Psoas muscle (tissue), 7 donors: ENCODE measurements at regions not wholly inside any gene's neighbourhood (a gene's known extent, or its start where the extent isn't known, plus 50 kb on each side); places are given as distances from the start of the nearest gene placed in this dataset.
A peak's percentile ranks its signal among the peaks of the same experiment; 100 is the strongest.
"Not testable (repeated sequence)": the region's sequence is repeated elsewhere in the genome, so short reads cannot be mapped to it uniquely, and the experiment has no call there.

Experiments
- ATAC-seq, 4 donors: fragments of 200-7000 bp; cut with Tn5 transposase; one replicate each; pipeline ENCODE4 v1.9.1; 2020; ENCODE audit warnings: moderate library complexity in 3 of 4, mild to moderate bottlenecking in 2 of 4
- DNase-seq, 2 donors: peaks; one replicate each; pipeline ENCODE4 v3.0.0-alpha.2; 2020
- H3K27ac ChIP-seq: fragments of 200-600 bp; one replicate; pipeline ENCODE4 v1.8.0; 2022
- H3K27me3 ChIP-seq, 3 donors: fragments of 200-600 bp in 1 of 3; one replicate each; pipeline versions ENCODE4 v1.6.1 to v1.8.0; 2013 to 2022; ENCODE audit warnings: low read length in 2 of 3, mild to moderate bottlenecking in 2 of 3, moderate library complexity in 1 of 3; ENCODE audit not compliant: insufficient read depth in 3 of 3
- H3K36me3 ChIP-seq, 2 donors: fragments of 200-600 bp in 1 of 2; one replicate each; pipeline versions ENCODE4 v1.6.1 to v1.8.0; 2013 to 2022; ENCODE audit warnings: low read depth in 1 of 2, mild to moderate bottlenecking in 1 of 2, moderate library complexity in 1 of 2; ENCODE audit not compliant: insufficient read depth in 1 of 2
- H3K4me1 ChIP-seq: fragments of 200-600 bp; one replicate; pipeline ENCODE4 v1.8.0; 2022
- H3K4me3 ChIP-seq: fragments of 200-600 bp; one replicate; pipeline ENCODE4 v1.8.0; 2022; ENCODE audit warnings: mild to moderate bottlenecking
- H3K9me3 ChIP-seq: fragments of 200-600 bp; one replicate; pipeline ENCODE4 v1.8.0; 2022
- CTCF ChIP-seq: fragments of 200-600 bp; IDR thresholded peaks from one replicate; pipeline ENCODE4 v1.8.0; 2022; ENCODE audit warnings: antibody characterized with exemption
- WGBS, 3 donors: extraction: QIAGEN DNeasy Blood & Tissue Kit; methylation state at CpG; one replicate each; pipeline versions ENCODE4 v1.1.6 to v1.1.7; 2013; 5-methylcytosine and 5-hydroxymethylcytosine counted together
- intact Hi-C, 2 donors: fragments of 100-400 bp; cut with DNase I; formaldehyde crosslinking; loops; one replicate each; pipeline versions ENCODE4 v1.11.0 to v1.14.2; 2022
- donor health status: healthy with polysubstance abuse.
- donor health status: DM: no; HTN: no; CAD: no; lungs with moderate emphysema.
- donor health status: Bipolar disorder and iron deficiency.
- donor health status: healthy.
- donor health status: DM: yes; HTN: yes; CAD: no.
- donor health status: DM: no; HTN: no; CAD: no.
- donor health status: DM: yes; HTN: yes; CAD: no.

- WGBS, 3 donors = 21 to 41% (median 23%) methylated on average over 9 of the region's 9 CpGs
- Histone ChIP-seq H3K36me3 (no peaks in the 10 kb centered on the region), H3K27ac (no peak overlapping the region), H3K4me1 (no peaks in the 10 kb centered on the region), H3K27me3 (no peaks in the 10 kb centered on the region), H3K9me3 (no peaks in the 10 kb centered on the region), H3K4me3 (no peak overlapping the region)
- DNase-seq = no peak
- TF ChIP-seq CTCF = no peak
- ATAC-seq = peak in 3 of 4 donors; percentile 27 to 42 (median 32)
- intact Hi-C loops = no loop called here
These were observed 560.0 kb downstream of the C6orf118 start for GRCh38 chr6:164749221-164750064.

- no peak overlapping the region for H3K27ac ChIP-seq
- 50 to 67% (median 55%) methylated on average over 4 of the region's 4 CpGs for WGBS, 3 donors
- ATAC-seq (no peak), DNase-seq (no peak)
- H3K36me3 ChIP-seq = no peaks in the 10 kb centered on the region
- no peaks in the 10 kb centered on the region for H3K9me3 ChIP-seq
- no peaks in the 10 kb centered on the region for H3K27me3 ChIP-seq
- intact Hi-C loops = no loop called here
- H3K4me3 ChIP-seq = no peak overlapping the region
- TF ChIP-seq CTCF = no peak
- no peaks in the 10 kb centered on the region for H3K4me1 ChIP-seq
These were observed 565.1 kb downstream of the C6orf118 start for GRCh38 chr6:164744301-164744700.

- Histone ChIP-seq H3K27ac (no peak overlapping the region), H3K4me3 (no peak overlapping the region), H3K4me1 (no peaks in the 10 kb centered on the region), H3K36me3 (no peaks in the 10 kb centered on the region), H3K27me3 (no peaks in the 10 kb centered on the region), H3K9me3 (no peaks in the 10 kb centered on the region)
- WGBS, 3 donors = 79 to 87% (median 79%) methylated on average over 3 of the region's 3 CpGs
- intact Hi-C loops = no loop called here
- TF ChIP-seq CTCF = no peak
- no peak for DNase-seq
- ATAC-seq = no peak
These were observed 567.4 kb downstream of the C6orf118 start for GRCh38 chr6:164741938-164742451.

GRCh38 chr6:164736090-164736489 is 573.3 kb downstream of the C6orf118 start:
- H3K27me3 ChIP-seq, intact Hi-C loops, H3K27ac ChIP-seq, ATAC-seq, H3K9me3 ChIP-seq, H3K4me3 ChIP-seq, H3K36me3 ChIP-seq, DNase-seq, H3K4me1 ChIP-seq: not testable (repeated sequence)
- 93 to 96% (median 96%) methylated on average over 20 to 25 of the region's 25 CpGs for WGBS, 3 donors

- H3K27ac ChIP-seq = no peak overlapping the region
- no peaks in the 10 kb centered on the region for H3K4me1 ChIP-seq
- 41 to 46% (median 42%) methylated on average over 4 of the region's 4 CpGs for WGBS, 3 donors
- DNase-seq (no peak), ATAC-seq (no peak)
- no peak overlapping the region for H3K4me3 ChIP-seq
- H3K9me3 ChIP-seq = no peaks in the 10 kb centered on the region
- no peak for TF ChIP-seq CTCF
- no peaks in the 10 kb centered on the region for H3K27me3 ChIP-seq
- intact Hi-C loops = no loop called here
- H3K36me3 ChIP-seq = no peaks in the 10 kb centered on the region
These were observed 577.9 kb downstream of the C6orf118 start for GRCh38 chr6:164731539-164731938.
